Fibroblast of pulmonary artery (primary cell): ENCODE measurements at regions not wholly inside any gene's neighbourhood (a gene's known extent, or its start where the extent isn't known, plus 50 kb on each side); places are given as distances from the start of the nearest gene placed in this dataset.

Experiments
- DNase-seq: peaks from one replicate; pipeline ENCODE4 v3.0.0-alpha.2; 2010; ENCODE audit warnings: low read depth
- H3K4me3 ChIP-seq: replicated peaks from 2 replicates; pipeline ENCODE4 v1.5.1; 2011; ENCODE audit warnings: low read depth, mild to moderate bottlenecking, control low read depth, low read length, moderate library complexity
- TF ChIP-seq, protein P1 (sequence below): IDR thresholded peaks from 2 replicates; pipeline ENCODE4 v1.5.1; 2011; ENCODE audit warnings: mild to moderate bottlenecking, control low read depth, low read length, inconsistent platforms; ENCODE audit errors: missing control alignments

DNA sequence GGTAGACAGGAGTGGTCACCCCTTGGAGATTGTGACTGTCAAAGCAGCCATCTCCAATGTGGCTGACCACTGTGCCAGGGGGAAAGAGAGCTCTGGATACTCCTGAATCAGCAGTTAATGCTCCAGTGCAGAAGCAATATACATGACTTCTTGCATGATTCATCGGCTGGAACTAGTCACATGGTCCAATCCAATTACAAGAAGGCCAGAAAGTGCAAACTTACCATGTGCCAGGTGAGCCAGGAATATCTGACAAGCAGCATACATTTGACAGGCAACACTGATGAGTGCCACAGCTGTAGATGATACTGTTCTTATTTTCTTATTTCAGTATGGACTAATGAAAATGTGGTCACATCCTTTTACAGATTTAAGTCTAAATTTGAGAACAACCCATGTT is 440.0 kb upstream of the MPDZ start:
- peak; percentile 26 for DNase-seq
- TF ChIP-seq, protein P1, sequence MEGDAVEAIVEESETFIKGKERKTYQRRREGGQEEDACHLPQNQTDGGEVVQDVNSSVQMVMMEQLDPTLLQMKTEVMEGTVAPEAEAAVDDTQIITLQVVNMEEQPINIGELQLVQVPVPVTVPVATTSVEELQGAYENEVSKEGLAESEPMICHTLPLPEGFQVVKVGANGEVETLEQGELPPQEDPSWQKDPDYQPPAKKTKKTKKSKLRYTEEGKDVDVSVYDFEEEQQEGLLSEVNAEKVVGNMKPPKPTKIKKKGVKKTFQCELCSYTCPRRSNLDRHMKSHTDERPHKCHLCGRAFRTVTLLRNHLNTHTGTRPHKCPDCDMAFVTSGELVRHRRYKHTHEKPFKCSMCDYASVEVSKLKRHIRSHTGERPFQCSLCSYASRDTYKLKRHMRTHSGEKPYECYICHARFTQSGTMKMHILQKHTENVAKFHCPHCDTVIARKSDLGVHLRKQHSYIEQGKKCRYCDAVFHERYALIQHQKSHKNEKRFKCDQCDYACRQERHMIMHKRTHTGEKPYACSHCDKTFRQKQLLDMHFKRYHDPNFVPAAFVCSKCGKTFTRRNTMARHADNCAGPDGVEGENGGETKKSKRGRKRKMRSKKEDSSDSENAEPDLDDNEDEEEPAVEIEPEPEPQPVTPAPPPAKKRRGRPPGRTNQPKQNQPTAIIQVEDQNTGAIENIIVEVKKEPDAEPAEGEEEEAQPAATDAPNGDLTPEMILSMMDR, result no peak
- H3K4me3 ChIP-seq, result no peak overlapping the region

DNA sequence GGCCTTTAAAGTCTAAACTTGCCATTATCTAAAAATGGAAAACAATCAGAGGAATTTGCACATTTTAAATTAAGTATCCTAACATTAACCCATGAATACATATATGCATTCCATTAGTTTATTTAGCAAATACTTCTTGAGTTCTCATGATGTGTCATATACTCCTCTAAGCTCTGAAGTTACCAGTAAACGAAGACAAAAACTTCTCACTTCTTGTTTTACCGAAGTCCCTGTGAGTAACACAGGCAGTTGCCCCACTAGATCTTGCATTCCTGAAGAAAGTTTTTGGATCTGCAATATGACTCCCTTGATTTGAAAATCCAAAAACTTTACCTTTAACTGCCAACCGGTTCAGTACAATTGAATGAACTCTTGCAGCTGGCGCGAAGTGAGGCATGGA is 439.0 kb upstream of the MPDZ start:
- H3K4me3 ChIP-seq, result no peak overlapping the region
- peak; percentile 24 for DNase-seq
- TF ChIP-seq, protein P1, result no peak

DNA sequence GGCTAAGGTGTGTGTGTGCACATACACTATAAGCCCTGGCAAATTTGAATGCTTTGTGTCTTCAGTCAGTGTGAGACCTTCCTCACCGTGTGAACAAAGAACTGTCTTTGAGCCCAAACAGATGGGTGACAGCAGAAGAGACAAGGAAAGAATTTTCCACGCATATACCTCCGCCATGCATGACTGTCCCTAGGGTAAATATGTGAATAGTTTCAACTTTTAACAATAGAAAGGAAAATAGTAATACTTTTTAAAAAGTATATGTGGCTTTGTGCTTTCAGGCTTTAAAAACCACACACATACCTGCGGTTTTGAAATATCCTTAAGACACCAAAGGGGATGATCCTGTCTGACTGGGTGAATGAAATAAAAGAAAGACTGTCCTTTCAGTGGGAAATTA is 438.6 kb upstream of the MPDZ start:
- peak; percentile 23 for DNase-seq
- TF ChIP-seq, protein P1, result no peak
- no peak overlapping the region for H3K4me3 ChIP-seq

DNA sequence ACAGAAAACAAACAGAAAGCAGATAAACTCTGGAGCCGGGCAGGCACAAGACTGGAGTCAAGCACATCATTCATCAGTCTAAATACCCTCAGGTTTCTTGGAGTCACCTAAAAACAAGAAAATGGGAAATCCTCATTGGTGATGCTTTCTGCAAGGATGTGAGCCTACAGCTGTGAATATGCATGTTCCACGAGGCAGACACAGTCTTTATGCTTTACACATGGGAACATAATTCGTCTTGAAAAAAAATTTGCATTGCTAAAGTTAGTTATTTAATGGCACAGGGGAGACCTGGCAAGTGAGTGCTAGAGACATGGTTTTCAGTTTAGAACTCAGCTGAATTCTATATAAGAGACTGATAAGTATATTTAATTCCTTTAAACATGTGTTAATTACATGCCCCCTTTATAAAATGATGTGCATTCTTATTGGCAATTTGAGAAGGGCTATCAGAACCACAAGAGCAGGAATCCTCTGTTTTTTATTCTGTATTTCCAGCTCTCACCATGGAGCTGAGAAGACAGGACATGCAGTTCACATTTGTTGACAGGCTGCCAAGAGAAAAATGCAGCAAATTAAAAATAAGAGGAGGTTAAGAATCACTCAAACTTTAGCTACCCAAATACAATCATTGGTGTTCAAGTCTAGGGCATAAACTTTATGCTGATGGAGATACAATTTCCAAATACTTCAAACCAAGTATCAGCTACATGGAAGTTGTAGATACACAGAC is 438.0 kb upstream of the MPDZ start:
- TF ChIP-seq, protein P1, result no peak
- DNase-seq, result peak; percentile 46
- H3K4me3 ChIP-seq, result no peak overlapping the region

DNA sequence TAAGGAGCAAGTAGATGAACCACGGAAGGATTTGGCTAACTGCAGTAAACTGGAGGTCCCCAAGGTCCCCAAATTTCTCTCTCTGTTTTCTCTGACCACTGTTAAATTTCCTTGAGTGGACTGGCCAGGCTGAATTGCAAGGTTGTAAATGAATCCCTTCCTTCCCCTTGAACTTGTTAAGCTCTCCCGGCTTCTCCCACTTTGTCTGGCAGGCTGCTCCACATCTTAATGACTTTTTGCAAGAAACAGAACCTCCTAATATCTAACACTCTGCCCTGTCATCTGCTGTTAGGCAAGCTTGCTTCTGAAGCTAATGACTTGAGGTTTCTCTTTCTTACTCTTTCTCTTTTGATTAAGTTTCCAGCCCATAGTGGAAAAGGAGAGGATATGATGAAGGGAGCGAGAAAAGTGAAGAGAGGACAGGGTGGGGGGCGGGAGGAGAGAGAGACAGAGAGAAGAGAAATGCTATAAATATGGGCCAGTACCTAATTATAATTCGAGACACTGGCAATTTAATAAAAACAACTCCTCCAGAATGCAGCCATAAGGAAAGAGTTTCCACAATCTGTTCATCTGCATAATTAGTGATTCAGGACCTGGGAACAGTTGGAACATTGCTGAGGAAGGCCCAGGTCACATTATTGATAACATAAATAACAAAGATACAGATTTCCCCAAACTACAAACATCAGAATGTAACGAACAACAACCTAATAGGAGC is 437.3 kb upstream of the MPDZ start:
- TF ChIP-seq, protein P1, result no peak

DNA sequence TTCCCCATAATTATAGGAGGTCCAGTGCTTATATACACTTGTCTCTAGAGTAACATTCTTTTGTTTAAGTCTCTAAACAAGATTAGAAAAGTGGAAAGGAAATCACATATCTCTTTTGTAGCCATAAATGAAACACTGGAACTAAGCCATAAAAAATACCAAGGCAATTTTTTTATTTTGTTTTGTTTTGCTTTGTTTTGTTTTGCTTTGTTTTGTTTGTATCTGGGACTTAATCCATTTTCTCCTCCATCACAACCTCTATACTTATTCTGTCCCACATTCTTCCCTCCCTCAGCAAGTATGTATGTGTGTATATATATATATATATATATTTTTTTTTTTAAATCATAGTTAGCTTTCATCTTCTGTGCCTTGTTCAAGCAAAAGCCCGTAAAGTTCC is 436.6 kb upstream of the MPDZ start:
- TF ChIP-seq, protein P1, result no peak
- DNase-seq, result no peak
- no peak overlapping the region for H3K4me3 ChIP-seq

More for the DNA sequence above, 437.3 kb upstream of the MPDZ start:
- no peak overlapping the region for H3K4me3 ChIP-seq
- no peak for DNase-seq
